GM18499 (cell line): ENCODE measurements at regions not wholly inside any gene's neighbourhood (a gene's known extent, or its start where the extent isn't known, plus 50 kb on each side); places are given as distances from the start of the nearest gene placed in this dataset.
A peak's percentile ranks its signal among the peaks of the same experiment; 100 is the strongest.

Experiments
- ATAC-seq: cut with Tn5 transposase; IDR thresholded peaks from one replicate; pipeline ENCODE4 v1.9.1; 2021; ENCODE audit warnings: moderate number of reproducible peaks; ENCODE audit not compliant: insufficient read depth, unreplicated experiment

- no peak for ATAC-seq
Observed at GRCh38 chr12:115541891-115542421, 735.5 kb downstream of the MED13L start.

GRCh38 chr12:115528466-115528865 is 749.0 kb downstream of the MED13L start:
- no peak for ATAC-seq

GRCh38 chr12:115521771-115522409 is 755.6 kb downstream of the MED13L start:
- no peak for ATAC-seq

- no peak for ATAC-seq
Observed at GRCh38 chr12:115519887-115520286, 757.6 kb downstream of the MED13L start.

GRCh38 chr12:115519359-115519758 is 758.1 kb downstream of the MED13L start:
- ATAC-seq = no peak

- no peak for ATAC-seq
Observed at GRCh38 chr12:115517913-115518312, 759.6 kb downstream of the MED13L start.

- ATAC-seq = no peak
Observed at GRCh38 chr12:115511986-115512711, 765.3 kb downstream of the MED13L start.

- no peak for ATAC-seq
Observed at GRCh38 chr12:115511305-115511704, 766.2 kb downstream of the MED13L start.

GRCh38 chr12:115508990-115509389 is 768.5 kb downstream of the MED13L start:
- ATAC-seq = no peak

GRCh38 chr12:115507951-115508722 is 769.4 kb downstream of the MED13L start:
- no peak for ATAC-seq

GRCh38 chr12:115507560-115507889 is 770.0 kb downstream of the MED13L start:
- ATAC-seq = no peak

- no peak for ATAC-seq
Observed at GRCh38 chr12:115506822-115507559, 770.5 kb downstream of the MED13L start.

GRCh38 chr12:115504306-115505290 is 772.9 kb downstream of the MED13L start:
- ATAC-seq = peak; percentile 50

- ATAC-seq = no peak
Observed at GRCh38 chr12:115500872-115501271, 776.6 kb downstream of the MED13L start.

GRCh38 chr12:115495300-115495699 is 782.2 kb downstream of the MED13L start:
- ATAC-seq = no peak

- no peak for ATAC-seq
Observed at GRCh38 chr12:115492553-115492952, 784.9 kb downstream of the MED13L start.

- ATAC-seq = no peak
Observed at GRCh38 chr12:115491511-115492250, 785.8 kb downstream of the MED13L start.

GRCh38 chr12:115489253-115489652 is 788.2 kb downstream of the MED13L start:
- no peak for ATAC-seq

GRCh38 chr12:115485967-115486366 is 791.5 kb downstream of the MED13L start:
- ATAC-seq = no peak
